ENCODE measurements at regions not wholly inside any gene's neighbourhood (a gene's known extent, or its start where the extent isn't known, plus 50 kb on each side); places are given as distances from the start of the nearest gene placed in this dataset.

DNA sequence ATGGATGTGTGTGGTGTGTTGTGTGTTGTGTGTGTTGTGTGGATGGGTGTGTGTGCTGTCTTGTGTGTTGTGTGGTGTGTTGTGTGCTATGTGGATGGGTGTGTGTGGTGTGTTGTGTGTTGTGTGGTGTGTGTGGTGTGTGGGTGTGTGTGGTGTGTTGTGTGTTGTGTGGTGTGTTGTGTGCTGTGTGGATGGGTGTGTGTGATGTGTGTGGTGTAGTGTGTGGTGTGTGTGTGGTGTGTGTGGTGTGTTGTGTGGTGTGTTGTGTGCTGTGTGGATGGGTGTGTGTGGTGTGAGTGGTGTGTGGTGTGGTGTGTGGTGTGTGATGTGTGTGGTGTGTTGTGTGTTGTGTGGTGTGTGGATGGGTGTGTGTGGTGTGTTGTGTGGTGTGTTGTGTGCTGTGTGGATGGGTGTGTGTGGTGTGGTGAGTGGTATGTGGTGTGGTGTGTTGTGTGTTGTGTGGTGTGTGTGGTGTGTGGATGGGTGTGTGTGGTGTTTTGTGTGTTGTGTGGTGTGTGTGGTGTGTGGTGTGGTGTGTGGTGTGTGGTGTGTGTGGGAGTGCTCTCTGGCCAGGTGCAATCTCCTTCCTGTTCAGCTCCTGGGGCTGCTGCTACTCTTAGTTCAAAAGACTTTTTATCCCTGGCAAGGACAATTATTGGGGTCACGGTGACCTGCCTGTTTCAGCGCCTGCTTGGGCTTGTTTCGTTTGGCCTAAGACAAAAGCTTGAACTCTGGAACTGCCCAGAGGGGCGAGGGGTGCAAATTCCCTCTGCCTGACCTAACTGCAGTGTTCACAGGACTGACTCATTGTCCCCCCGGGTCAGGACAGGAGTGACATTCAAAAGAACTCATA is 101.1 kb downstream of the UBIAD1 start:
- no peak for DNase-seq (ENCODE audit: low read depth in 2 of 2)

DNA sequence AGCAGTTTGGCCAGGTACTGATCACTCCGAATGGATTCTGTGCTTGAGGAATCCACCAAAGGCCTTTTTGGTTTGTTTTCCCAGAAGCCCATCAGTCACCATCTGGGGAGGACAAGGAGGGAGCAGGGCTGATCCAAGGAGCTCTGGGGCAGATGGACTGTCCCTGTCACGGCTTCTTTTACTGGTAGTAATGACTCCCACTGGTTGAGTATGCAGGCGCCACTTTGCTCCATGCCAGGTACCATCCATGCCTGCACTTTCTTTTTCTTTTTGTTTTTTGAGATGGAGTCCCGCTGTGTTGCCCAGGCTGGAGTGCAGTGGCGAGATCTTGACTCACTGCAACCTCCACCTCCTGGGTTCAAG is 101.7 kb downstream of the UBIAD1 start:
- DNase-seq (ENCODE audit: low read depth in 2 of 2) = no peak

DNA sequence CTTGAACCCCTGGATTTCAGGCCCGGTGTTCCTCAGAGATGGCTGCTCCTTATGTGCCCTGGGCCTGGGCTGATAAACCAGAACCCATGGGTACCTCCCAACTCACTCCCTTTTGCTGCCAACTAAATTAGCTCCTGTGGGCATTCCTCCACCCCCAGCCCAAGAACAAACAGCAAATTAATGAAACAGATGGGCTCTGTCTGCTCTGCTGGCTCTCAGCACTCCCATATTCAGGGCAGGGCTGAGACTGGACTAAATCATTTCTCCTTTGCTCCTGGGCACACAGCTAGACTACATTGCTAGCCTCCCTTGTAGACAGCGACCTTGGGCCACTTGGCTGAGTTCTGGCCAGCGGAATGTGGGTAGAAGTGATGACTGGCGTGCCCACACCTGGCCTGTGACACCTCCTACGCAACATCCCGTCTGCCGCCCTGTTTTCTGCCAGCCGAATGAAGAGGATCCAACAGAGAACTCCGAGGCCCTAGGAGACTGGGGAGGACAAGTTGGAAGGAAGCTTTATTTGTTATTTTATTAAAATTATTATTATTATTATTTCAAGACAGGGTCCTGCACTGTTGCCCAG is 101.9 kb upstream of the DISP3 start:
- DNase-seq (ENCODE audit: low read depth in 2 of 2) = no peak

DNA sequence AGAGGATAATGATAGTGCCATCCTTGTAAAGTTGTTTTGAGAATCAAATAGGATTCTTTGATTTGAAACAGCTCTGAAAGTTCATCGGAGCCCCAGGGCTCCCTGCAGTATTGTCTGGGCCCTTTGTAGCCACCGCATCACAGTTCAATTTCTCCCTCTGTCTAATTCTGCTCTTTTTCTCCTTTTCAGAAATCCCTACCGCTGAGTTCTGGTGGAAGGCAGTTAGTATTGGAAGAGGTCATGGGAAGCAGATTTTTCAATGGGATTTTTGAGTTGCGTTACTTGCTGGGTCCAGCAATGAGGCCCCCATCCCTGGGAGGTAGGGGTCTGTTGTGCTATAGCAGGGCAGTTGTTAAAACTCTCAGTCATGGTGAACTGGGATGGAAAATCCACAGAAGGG is 101.0 kb upstream of the DISP3 start:
- DNase-seq (ENCODE audit: low read depth in 2 of 2) = no peak

DNA sequence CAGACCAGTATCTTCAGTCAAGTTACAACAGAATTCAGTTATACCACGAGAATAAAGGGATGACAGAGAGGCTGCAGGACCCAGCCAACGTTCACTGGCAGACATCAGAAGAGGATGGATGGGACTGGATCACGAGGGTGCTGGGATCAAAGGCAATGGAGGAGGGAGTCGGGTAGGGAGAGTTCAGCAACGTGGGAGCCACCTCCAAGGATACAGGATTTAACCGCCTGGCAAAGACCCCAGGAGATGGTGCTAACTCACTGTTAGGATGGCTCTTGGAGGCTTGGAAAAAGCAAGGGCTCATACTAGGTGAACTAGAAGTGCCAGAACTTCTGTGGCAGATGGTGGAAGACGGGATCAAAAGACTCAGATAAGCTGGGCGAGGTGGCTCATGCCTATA is 99.1 kb upstream of the DISP3 start:
- no peak for DNase-seq (ENCODE audit: low read depth in 2 of 2)

DNA sequence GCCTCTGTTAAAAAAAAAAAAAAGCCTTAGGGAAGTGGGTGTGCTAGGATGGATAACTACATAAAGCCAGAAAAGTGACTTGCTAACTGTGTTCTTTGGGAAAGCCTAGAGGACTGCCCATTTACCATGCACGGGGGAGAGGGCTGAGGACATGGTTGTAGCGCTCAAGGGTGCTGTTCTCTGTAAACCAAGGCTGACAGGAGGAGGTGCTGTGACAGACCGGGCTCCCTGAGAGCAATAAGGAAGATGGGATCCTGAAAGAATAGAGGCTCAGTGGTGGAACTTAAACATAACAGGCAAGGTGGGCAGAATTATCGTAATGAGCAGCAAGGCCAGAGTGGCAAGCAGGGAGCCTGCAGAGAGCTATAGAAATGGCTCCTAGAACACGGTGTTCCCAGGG is 98.5 kb upstream of the DISP3 start:
- DNase-seq (ENCODE audit: low read depth in 2 of 2) = no peak

DNA sequence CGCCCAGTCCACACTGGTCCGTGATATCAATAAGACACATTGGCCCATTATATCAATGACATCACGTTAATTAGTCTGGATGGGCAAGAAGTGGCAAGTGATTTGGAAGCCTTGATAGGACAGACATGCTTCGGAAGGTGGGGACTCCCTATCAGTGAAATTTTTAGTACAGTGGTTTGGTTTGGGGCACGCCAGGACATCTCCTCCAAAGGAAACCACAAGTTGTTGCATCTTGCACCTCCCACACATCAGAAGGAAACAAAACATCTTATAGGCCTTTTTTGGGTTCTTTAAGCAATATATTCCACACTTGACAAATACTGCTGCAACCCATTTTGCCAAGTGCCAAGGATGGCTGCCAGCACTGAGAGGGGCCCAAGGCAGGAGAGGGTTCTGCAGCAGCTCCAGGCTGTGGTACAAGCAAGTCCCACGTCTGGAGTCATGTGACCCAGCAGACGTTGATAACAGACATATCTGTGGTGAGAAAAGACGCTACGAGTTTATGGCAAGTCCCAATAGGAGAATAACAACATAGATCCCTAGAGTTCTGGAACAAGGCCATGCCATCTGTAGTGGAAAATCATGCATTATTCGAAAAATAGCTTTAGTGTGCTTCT is 95.3 kb upstream of the DISP3 start:
- no peak for DNase-seq (ENCODE audit: low read depth in 2 of 2)

DNA sequence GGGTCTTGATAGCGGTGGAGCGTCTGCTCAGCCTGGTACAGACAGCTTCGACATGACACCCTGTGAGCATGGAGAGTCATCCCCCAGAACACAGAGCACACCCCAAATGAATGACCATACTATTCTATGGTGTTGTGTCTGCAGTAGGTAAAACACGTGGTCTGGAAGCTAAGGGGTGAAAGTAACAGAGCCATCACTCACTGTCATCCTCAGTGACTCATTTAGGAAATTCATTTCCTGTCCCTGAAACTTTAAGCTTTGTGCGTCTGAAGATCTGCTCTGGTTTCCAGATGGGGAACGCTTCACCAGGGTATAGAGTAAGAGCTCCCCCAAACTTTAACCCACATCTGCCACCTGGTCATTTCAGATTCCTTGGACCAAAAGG is 94.8 kb upstream of the DISP3 start:
- DNase-seq (ENCODE audit: low read depth in 2 of 2) = no peak

DNA sequence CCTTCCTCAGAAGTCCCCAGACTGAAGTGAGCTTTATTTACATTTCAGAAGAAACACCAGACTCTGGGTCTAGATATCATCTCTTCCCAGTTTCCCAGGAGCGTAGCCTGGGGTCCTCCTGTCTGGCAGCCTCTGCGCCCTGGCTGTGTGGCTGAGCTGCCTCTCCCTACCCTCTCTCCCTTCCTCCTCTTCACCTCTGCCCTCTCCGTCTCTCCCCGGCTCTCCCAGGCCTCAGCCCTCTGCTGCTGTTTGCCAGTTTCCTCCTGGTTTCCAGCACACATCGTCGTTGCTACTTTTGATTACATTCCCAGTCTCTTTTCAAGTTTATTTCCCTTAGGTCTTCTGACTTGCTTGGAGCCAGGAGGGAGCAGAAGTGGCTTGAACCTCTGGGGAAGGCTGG is 91.1 kb upstream of the DISP3 start:
- DNase-seq (ENCODE audit: low read depth in 2 of 2) = no peak

DNA sequence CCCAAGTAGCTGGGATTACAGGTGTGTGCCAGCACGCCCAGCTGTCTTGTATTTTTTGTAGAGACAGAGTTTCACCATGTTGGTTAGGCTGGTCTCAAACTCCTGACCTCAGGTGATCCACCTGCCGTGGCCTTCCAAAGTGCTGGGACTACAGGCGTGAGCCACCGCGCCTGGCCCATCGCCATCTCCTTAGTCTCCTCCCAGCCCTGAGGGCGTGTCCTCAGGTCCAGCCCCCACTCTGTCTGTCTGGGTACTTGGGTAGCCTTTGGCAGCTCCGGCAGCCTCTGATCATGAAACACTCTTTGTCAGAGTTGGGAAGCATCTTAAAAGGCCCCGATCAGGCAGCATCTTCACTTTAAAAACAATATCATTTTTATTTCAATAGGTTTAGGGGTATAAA is 90.3 kb upstream of the DISP3 start:
- DNase-seq (ENCODE audit: low read depth in 2 of 2) = no peak

DNA sequence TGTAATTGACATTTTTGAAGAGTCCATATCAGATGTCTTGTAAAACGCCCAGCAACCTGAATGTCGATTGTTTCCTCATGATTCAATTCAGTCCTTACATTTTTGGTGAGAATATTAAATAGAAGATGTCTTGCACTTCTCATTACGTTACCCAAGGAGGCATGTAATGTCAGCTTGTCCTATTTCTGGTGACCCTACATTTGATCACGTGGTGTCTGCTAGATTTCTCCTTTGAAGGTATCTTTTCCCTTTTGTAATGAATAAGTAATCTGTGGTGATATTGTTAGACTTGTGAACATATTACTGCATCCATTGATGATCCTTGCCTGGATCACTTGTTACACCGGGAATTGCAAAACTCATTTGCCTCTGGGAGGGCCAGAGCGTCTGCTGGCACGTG is 87.6 kb upstream of the DISP3 start:
- no peak for DNase-seq (ENCODE audit: low read depth in 2 of 2)

DNA sequence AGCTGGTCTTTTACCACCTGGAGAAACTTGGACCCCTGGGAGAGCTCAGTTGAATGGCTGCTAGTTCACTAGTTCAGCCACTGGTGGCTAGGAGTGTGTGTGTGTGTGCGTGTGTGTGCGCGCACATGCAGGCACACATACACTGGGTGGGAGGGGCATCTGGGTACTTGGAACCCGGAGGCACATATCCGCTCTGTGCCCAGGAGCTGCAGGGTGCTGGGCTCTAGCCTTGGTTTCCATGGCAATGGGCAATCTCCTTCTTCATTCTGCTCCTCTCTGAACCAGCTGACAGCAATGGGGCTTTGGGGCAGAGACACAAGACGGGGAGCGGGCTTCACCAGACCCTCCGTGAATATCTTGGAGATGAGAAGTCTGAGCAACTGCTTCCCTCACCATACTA is 87.1 kb upstream of the DISP3 start:
- no peak for DNase-seq (ENCODE audit: low read depth in 2 of 2)

DNA sequence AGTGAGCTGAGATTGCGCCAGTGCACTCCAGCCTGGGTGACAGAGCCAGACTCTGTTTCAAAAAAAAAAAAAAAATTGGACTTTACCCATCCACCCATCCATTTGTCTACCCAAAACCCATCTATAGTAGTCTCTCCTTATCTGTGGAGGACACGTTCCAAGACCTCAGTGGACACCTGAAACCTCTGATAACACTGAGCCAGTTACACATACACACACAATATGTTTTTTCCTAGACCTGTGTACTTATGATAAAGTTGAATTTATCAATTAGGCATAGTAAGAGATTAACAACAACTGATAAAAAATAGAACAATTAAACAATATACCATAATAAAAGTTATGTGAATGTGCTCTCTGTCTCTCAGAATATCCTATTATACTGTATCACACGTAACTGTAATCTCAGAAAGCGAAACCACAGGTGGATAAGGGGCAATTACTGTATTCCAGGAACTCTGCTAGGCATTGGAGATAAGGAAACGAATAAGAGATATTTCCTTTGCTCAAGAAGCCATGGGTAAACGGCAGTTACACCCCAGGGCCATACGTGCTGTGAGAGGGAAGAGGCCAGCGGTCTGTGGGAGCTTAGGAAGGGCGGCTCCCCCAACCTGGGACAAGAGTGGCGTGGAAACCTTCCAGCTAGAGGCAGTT is 84.2 kb upstream of the DISP3 start:
- no peak for DNase-seq (ENCODE audit: low read depth in 2 of 2)

DNA sequence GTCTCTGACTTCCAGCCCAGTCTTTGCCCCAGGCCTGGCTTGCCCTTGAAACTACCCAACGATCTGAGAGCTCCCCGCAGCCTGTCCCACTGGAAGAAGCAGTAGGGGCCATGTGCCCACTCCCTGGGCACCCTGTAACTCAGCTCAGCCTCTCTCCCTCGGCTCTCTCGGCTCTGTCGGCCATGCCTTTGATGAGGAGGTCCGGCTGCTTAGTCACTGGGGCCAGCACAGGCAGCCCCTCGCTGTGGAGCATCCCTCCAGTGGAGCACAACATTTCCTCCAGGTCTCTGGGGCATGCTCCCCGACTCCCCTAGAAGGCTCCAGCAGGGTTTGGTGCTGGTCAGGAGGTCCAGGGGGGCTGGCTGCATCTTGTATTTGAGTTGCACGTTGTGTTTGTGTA is 83.3 kb upstream of the DISP3 start:
- DNase-seq (ENCODE audit: low read depth in 2 of 2) = no peak

DNA sequence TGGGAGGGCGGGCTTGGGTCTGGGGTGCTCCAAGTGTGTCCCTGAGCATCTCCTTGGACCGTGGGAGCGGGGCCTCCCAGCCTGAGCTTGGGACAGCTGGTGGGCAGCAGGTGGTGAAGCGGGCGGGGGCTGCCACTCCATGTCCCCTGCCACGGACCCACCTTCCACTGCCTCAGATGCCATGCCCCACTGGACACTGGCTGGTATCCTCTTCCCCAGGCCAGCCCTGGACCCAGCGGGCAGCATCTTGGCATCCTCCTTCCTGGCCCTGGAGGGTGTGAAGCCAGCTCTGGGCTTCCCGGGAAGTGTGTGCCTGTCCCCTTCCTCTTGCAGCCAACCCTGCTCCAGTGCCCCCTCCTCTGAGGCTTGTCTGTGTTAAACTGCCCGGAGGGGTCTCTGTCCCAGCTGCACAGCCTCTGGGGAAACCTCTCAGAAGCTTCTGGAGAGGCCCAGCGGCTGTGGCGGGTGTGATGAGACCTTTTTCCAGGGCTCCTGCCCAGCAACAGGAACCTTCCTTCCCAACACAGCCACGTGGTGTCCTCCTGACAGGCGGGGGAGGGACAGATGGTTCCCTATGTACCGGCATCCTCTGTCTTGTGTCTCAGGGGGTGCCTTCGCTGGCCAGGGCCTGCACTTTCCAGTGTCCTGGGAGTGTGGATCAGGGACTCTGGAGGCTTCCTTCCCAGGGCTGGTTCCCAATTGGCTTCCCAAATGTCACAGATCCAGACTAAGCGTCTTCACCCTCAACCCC is 81.6 kb upstream of the DISP3 start:
- no peak for DNase-seq (ENCODE audit: low read depth in 2 of 2)

DNA sequence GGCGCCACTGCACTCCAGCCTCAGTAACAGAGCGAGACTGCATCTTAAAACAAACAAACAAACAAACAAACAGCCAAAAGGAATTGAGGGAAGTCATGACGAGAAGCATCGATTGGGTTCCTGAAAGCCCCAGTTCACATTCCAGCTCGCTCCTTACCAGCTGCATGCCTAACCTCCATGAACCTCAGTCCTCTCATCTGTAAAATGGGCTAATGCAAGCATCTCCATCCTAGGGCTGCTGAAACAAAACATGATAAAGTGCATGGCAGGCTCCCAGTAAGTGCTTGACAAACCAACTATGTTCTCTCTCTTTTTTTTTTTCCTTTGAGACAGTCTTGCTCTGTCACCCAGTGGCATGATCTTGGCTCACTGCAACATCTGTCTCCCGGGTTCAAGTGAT is 79.7 kb upstream of the DISP3 start:
- DNase-seq (ENCODE audit: low read depth in 2 of 2) = no peak

DNA sequence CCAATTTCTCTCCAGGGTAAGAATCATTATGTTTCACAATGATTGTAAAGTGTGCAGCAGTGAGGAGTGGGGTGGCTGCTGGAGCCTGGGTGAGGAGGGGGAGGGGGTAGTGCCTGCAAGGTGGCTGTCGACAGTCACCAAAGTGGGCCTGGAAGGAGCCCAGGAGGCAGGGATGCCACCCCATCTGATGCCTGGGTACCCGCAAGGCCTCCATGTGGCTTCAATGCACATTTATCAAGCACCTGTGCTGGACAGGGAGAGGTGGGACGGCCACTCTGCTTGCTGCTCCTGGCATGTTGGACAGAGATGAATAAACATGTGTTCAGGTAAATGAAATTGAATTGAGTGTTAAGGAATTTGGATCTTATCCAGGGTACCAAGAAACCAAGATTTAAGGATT is 78.8 kb upstream of the DISP3 start:
- DNase-seq (ENCODE audit: low read depth in 2 of 2) = no peak

DNA sequence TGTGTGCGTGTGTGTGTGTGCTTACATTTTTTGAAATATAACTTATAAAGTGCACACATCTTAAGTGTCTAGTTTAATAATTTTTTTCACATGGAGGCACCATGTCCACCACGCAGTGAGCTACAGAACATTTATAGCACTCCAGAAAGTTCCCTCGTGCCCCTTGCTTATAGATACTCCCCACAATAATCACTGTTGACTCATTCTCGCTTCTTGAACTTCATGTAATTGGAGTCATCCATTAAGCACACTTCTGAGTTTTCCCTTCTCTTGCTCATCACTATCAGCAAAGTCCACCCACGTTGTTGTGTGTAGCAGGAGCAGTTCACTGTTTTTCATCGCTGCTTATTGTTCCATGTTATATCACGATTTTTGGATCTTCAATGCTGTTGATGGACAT is 78.4 kb upstream of the DISP3 start:
- DNase-seq (ENCODE audit: low read depth in 2 of 2) = no peak

DNA sequence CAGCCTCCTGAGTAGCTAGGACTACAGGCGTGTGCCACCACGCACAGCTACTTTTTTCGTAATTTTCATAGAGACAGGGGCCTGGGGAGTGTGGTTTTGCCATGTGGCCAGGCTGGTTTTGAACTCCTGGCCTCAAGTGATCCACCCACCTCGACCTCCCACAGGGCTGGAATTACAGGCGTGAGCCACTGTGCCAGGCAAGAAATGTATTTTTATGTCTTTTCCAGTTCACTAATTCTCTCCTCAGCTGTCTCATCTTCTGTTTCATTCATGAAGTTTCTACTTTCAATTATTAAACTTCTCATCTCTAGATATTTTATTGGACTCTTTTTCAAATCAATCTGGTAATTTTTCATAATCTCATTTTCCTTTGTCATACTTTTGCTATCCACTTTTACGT is 72.1 kb upstream of the DISP3 start:
- no peak for DNase-seq (ENCODE audit: low read depth in 2 of 2)

DNA sequence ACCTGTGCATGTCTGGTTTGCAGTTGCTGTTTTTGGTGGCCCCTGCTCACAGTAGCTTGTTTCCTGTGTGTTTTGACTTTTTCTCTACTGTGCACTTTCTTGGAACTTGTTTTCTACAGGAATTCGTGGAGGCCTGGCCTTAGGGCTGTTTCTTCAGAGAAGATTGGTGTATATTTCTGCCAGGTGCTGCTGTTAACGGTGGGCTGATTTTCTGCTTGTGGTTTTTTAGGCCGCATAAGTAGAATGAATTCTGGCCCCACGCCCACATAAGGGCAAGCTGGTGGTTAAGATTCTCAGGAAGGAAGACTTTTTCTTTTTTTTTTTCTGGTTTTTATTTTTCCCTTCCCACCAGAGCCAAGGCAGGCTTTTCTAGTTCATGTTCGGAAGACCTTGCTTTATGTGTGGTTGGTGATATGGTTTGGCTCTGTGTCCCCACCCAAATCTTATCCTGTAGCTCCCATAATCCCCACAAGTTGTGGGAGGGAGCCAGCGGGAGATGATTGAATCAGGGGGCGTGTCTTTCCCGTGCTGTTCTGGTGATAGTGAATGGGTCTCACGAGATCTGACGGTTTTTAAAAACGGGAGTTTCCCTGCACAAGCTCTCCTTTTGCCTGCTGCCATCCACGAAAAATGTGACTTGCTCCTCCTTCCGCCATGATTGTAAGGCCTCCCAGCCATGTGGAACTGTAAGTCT is 71.5 kb upstream of the DISP3 start:
- peak in 1 of 2 donors; percentile 7 for DNase-seq (ENCODE audit: low read depth in 2 of 2)

DNA sequence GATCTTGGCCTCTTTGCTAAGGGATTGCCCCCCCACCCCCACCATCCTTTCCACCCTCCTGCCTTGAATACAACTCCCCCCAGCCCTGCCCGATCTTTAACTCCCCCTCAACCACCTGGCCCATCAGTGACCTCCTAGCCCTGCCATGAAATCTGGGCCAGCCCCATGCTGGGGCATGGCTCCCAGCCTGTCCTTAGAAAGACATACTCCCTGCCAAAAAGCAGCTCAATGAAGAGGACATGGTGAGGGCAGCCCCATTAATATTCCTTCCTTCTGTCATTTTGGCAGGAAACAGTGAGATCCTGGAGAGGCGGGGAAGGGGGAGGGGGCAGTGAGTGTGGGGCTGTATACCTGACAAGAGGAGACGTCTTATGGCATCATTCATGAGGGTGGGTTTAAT is 66.8 kb upstream of the DISP3 start:
- DNase-seq (ENCODE audit: low read depth in 2 of 2) = no peak

DNA sequence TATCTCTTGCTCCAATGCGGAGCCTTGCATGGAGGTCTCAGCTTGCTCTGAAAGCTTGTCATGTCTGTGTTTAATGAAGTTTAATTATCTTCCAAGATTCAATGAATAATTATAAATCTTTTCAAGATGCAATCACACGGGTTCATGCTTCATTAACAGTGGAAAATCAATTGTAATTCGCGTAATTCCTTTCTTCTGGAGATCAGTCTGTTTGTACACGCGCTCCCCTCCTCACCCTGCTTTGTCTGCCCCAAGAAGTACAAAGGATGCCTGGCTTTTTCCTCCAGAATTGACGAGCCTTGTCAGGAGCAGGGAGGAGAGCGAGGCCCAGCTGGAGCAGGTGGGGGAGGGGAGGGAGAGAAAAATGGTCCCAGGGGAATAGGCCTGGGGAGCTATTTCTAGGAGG is 65.0 kb upstream of the DISP3 start:
- no peak for DNase-seq (ENCODE audit: low read depth in 2 of 2)
